SJSA1 (cell line): ENCODE measurements at regions not wholly inside any gene's neighbourhood (a gene's known extent, or its start where the extent isn't known, plus 50 kb on each side); places are given as distances from the start of the nearest gene placed in this dataset.

ENCODE experiments used
- DNase-seq, 2 experiments: peaks; one replicate each; pipeline ENCODE4 v3.0.0-alpha.2; 2015 to 2020; ENCODE audit warnings: low spot score in 2 of 2, low read depth in 1 of 2
- H3K27ac ChIP-seq: fragments of 250-450 bp; sonication (Bioruptor Pico); 2 replicates; pipeline ENCODE4 v1.5.1; 2020; ENCODE audit warnings: mild to moderate bottlenecking, moderate library complexity
- H3K27me3 ChIP-seq: fragments of 250-450 bp; sonication (Bioruptor Pico); replicated peaks from 2 replicates; pipeline ENCODE4 v1.5.1; 2020; ENCODE audit warnings: mild to moderate bottlenecking, moderate library complexity
- H3K36me3 ChIP-seq: fragments of 250-450 bp; sonication (Bioruptor Pico); 2 replicates; pipeline ENCODE4 v1.5.1; 2020; ENCODE audit warnings: mild to moderate bottlenecking
- H3K4me1 ChIP-seq: fragments of 250-450 bp; sonication (Bioruptor Pico); replicated peaks from 2 replicates; pipeline ENCODE4 v1.6.1; 2021; ENCODE audit warnings: mild to moderate bottlenecking
- H3K4me3 ChIP-seq: fragments of 250-450 bp; sonication (Bioruptor Pico); 2 replicates; pipeline ENCODE4 v1.5.1; 2020; ENCODE audit warnings: mild to moderate bottlenecking
- H3K9me3 ChIP-seq: fragments of 250-450 bp; sonication (Bioruptor Pico); replicated peaks from 2 replicates; pipeline ENCODE4 v1.5.1; 2020; ENCODE audit warnings: mild to moderate bottlenecking

GRCh38 chr7:46450886-46451285 lies 529.8 kb upstream of the IGFBP3 start:
- Histone ChIP-seq H3K9me3 (no peaks in the 10 kb centered on the region), H3K4me3 (no peak overlapping the region), H3K27me3 (no peaks in the 10 kb centered on the region), H3K4me1 (peaks cover 6% of the 10 kb centered on the region), H3K27ac (no peak overlapping the region), H3K36me3 (no peaks in the 10 kb centered on the region)
- DNase-seq: no peak

- Histone ChIP-seq H3K9me3 (no peaks in the 10 kb centered on the region), H3K27me3 (no peaks in the 10 kb centered on the region), H3K4me3 (no peak overlapping the region), H3K4me1 (peaks cover under 1% of the 10 kb centered on the region), H3K27ac (no peak overlapping the region), H3K36me3 (no peaks in the 10 kb centered on the region)
- DNase-seq: no peak
These were observed 529.4 kb upstream of the IGFBP3 start for GRCh38 chr7:46450425-46450824.

GRCh38 chr7:46449743-46450142 lies 528.7 kb upstream of the IGFBP3 start:
- no peak for DNase-seq
- H3K27me3 ChIP-seq: no peaks in the 10 kb centered on the region

GRCh38 chr7:46448478-46448877 lies 527.4 kb upstream of the IGFBP3 start:
- Histone ChIP-seq H3K36me3 (no peaks in the 10 kb centered on the region), H3K27ac (no peak overlapping the region)
- DNase-seq: no peak

More at GRCh38 chr7:46449743-46450142, 528.7 kb upstream of the IGFBP3 start:
- Histone ChIP-seq H3K9me3 (no peaks in the 10 kb centered on the region), H3K4me3 (no peak overlapping the region), H3K27ac (no peak overlapping the region), H3K36me3 (no peaks in the 10 kb centered on the region), H3K4me1 (no peaks in the 10 kb centered on the region)

GRCh38 chr7:46446151-46446550 lies 525.1 kb upstream of the IGFBP3 start:
- H3K27ac ChIP-seq: no peak overlapping the region
- no peaks in the 10 kb centered on the region for H3K9me3 ChIP-seq
- no peaks in the 10 kb centered on the region for H3K4me1 ChIP-seq
- H3K4me3 ChIP-seq: no peak overlapping the region
- no peaks in the 10 kb centered on the region for H3K36me3 ChIP-seq
- no peak for DNase-seq
- H3K27me3 ChIP-seq: no peaks in the 10 kb centered on the region

More at GRCh38 chr7:46448478-46448877, 527.4 kb upstream of the IGFBP3 start:
- H3K27me3 ChIP-seq: no peaks in the 10 kb centered on the region
- H3K9me3 ChIP-seq: no peaks in the 10 kb centered on the region
- H3K4me3 ChIP-seq: no peak overlapping the region
- H3K4me1 ChIP-seq: no peaks in the 10 kb centered on the region

GRCh38 chr7:46444256-46444655 lies 523.2 kb upstream of the IGFBP3 start:
- Histone ChIP-seq H3K9me3 (no peaks in the 10 kb centered on the region), H3K27ac (no peak overlapping the region), H3K27me3 (no peaks in the 10 kb centered on the region), H3K36me3 (no peaks in the 10 kb centered on the region), H3K4me3 (no peak overlapping the region), H3K4me1 (no peaks in the 10 kb centered on the region)
- no peak for DNase-seq

GRCh38 chr7:46440186-46440585 lies 519.1 kb upstream of the IGFBP3 start:
- Histone ChIP-seq H3K4me1 (no peaks in the 10 kb centered on the region), H3K27me3 (no peaks in the 10 kb centered on the region), H3K9me3 (no peaks in the 10 kb centered on the region), H3K36me3 (no peaks in the 10 kb centered on the region), H3K4me3 (no peak overlapping the region), H3K27ac (no peak overlapping the region)
- no peak for DNase-seq

- Histone ChIP-seq H3K27ac (no peak overlapping the region), H3K4me3 (no peak overlapping the region), H3K4me1 (no peaks in the 10 kb centered on the region), H3K27me3 (no peaks in the 10 kb centered on the region), H3K36me3 (no peaks in the 10 kb centered on the region), H3K9me3 (no peaks in the 10 kb centered on the region)
- no peak for DNase-seq
These were observed 511.6 kb upstream of the IGFBP3 start for GRCh38 chr7:46432708-46433107.

GRCh38 chr7:46428295-46428694 lies 507.2 kb upstream of the IGFBP3 start:
- no peak for DNase-seq
- no peaks in the 10 kb centered on the region for H3K27me3 ChIP-seq
- H3K4me1 ChIP-seq: peaks cover 3% of the 10 kb centered on the region
- no peak overlapping the region for H3K27ac ChIP-seq
- no peaks in the 10 kb centered on the region for H3K36me3 ChIP-seq
- no peak overlapping the region for H3K4me3 ChIP-seq
- H3K9me3 ChIP-seq: no peaks in the 10 kb centered on the region

GRCh38 chr7:46424934-46425333 lies 503.9 kb upstream of the IGFBP3 start:
- Histone ChIP-seq H3K27me3 (no peaks in the 10 kb centered on the region), H3K4me3 (no peak overlapping the region), H3K9me3 (no peaks in the 10 kb centered on the region), H3K36me3 (no peaks in the 10 kb centered on the region), H3K27ac (no peak overlapping the region), H3K4me1 (peaks cover 3% of the 10 kb centered on the region)
- no peak for DNase-seq

GRCh38 chr7:46421441-46422230 lies 500.6 kb upstream of the IGFBP3 start:
- H3K9me3 ChIP-seq: no peaks in the 10 kb centered on the region
- H3K27ac ChIP-seq: no peak overlapping the region
- H3K4me1 ChIP-seq: peaks cover 3% of the 10 kb centered on the region
- no peak for DNase-seq
- H3K36me3 ChIP-seq: no peaks in the 10 kb centered on the region
- H3K4me3 ChIP-seq: no peak overlapping the region
- no peaks in the 10 kb centered on the region for H3K27me3 ChIP-seq

- no peak overlapping the region for H3K27ac ChIP-seq
- H3K27me3 ChIP-seq: no peaks in the 10 kb centered on the region
- no peaks in the 10 kb centered on the region for H3K9me3 ChIP-seq
- H3K36me3 ChIP-seq: no peaks in the 10 kb centered on the region
- peak in 1 of 2 experiments; percentile 6 for DNase-seq
- H3K4me3 ChIP-seq: no peak overlapping the region
- peaks cover 14% of the 10 kb centered on the region; the same call in 1 of the 2 replicates for H3K4me1 ChIP-seq
These were observed 493.9 kb upstream of the IGFBP3 start for GRCh38 chr7:46414946-46415345.

- no peak overlapping the region for H3K27ac ChIP-seq
These were observed 490.2 kb upstream of the IGFBP3 start for GRCh38 chr7:46411236-46411635.

GRCh38 chr7:46407125-46407524 lies 486.1 kb upstream of the IGFBP3 start:
- DNase-seq: no peak
- Histone ChIP-seq H3K4me1 (no peaks in the 10 kb centered on the region), H3K9me3 (no peaks in the 10 kb centered on the region), H3K27ac (no peak overlapping the region), H3K4me3 (no peak overlapping the region), H3K27me3 (no peaks in the 10 kb centered on the region), H3K36me3 (no peaks in the 10 kb centered on the region)

More at GRCh38 chr7:46411236-46411635, 490.2 kb upstream of the IGFBP3 start:
- H3K27me3 ChIP-seq: no peaks in the 10 kb centered on the region
- no peak overlapping the region for H3K4me3 ChIP-seq
- peaks cover 14% of the 10 kb centered on the region; the same call in 1 of the 2 replicates for H3K4me1 ChIP-seq
- no peaks in the 10 kb centered on the region for H3K36me3 ChIP-seq
- no peak for DNase-seq
- no peaks in the 10 kb centered on the region for H3K9me3 ChIP-seq

GRCh38 chr7:46397591-46397990 lies 476.5 kb upstream of the IGFBP3 start:
- no peaks in the 10 kb centered on the region for H3K27me3 ChIP-seq
- no peaks in the 10 kb centered on the region for H3K9me3 ChIP-seq
- DNase-seq: no peak
- H3K4me3 ChIP-seq: no peak overlapping the region
- no peak overlapping the region for H3K27ac ChIP-seq
- H3K36me3 ChIP-seq: no peaks in the 10 kb centered on the region
- H3K4me1 ChIP-seq: no peaks in the 10 kb centered on the region
